ENCODE measurements at regions not wholly inside any gene's neighbourhood (a gene's known extent, or its start where the extent isn't known, plus 50 kb on each side); places are given as distances from the start of the nearest gene placed in this dataset.

DNA sequence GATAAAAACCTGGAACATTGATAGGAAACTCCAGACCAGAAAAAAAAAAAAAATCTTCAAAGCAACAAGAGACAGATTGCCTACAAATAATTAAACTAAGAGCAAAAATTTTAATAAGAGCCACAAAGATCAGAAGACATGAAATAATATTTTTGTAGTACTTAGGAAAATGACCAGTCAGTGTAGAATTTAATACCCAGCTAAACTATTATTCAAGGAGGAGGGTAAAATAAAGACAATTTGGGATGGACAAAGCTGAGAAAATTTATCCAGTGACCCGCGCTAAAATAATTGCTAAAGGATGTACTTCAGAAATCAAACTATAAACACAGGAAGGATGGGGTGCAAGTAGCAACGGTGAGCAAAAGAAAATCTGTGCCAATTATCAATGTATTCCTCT is 133.2 kb downstream of the AQP9 start:
- no peak for TF ChIP-seq CTCF (IDR thresholded peaks at IDR 0.05)

GRCh38 chr15:58273104-58273503 is 134.9 kb downstream of the AQP9 start:
- DNase-seq (ENCODE audit: low spot score) (no peak), ATAC-seq (ENCODE audit: low FRiP score) (no peak)
- TF ChIP-seq CTCF (IDR thresholded peaks at IDR 0.05) = no peak

More for the DNA sequence above, 133.2 kb downstream of the AQP9 start:
- ATAC-seq (ENCODE audit: low FRiP score) (no peak), DNase-seq (ENCODE audit: low spot score) (no peak)

- no peak for TF ChIP-seq CTCF (IDR thresholded peaks at IDR 0.05)
- DNase-seq (ENCODE audit: low spot score) = no peak
- ATAC-seq (ENCODE audit: low FRiP score) = no peak
These were observed 136.7 kb downstream of the AQP9 start for GRCh38 chr15:58274885-58275284.

- ATAC-seq (ENCODE audit: low FRiP score) (no peak), DNase-seq (ENCODE audit: low spot score) (no peak)
- TF ChIP-seq CTCF (IDR thresholded peaks at IDR 0.05) = no peak
These were observed 137.6 kb downstream of the AQP9 start for GRCh38 chr15:58275785-58276184.

DNA sequence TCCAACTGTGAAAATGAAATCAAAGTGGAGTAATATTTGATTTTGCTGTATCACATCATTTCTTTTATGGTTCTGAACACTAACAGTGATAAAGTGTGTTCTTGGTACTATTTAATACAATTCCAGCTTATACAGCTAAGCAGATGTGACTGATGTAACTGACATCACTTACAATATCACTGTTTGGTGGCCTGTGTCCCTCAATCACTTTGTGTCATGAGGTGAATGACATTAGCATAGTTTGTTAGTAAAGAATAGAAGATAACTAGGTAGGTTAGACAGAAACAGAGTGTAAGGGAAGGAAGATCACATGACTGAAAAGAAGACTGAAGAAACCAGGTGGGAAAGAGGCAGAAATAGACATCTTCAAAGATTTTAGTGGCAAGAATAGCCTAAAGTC is 138.7 kb downstream of the AQP9 start:
- no peak for ATAC-seq (ENCODE audit: low FRiP score)

DNA sequence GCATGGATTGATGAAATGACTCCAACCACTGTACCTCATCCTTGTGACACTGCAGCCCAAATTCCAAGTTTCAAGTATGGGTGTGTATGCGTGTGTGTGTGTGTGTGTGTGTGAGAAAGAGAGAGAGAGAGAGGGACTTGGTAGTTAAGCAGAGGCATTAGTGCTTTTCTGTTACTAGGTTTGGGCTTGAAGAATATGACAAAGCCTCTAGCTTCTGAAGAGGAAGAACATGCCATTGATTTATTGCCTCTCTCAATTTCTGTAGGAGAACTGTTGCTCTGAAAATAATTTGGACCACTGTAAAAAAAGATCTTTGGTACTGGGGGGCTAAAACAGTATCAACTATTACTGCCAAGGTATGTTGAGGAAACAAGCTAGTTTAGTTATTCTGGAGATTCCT is 139.2 kb downstream of the AQP9 start:
- DNase-seq (ENCODE audit: low spot score) = no peak
- ATAC-seq (ENCODE audit: low FRiP score) = no peak
- TF ChIP-seq CTCF (IDR thresholded peaks at IDR 0.05) = no peak

More for the DNA sequence above, 138.7 kb downstream of the AQP9 start:
- TF ChIP-seq CTCF (IDR thresholded peaks at IDR 0.05) = no peak
- DNase-seq (ENCODE audit: low spot score) = no peak

DNA sequence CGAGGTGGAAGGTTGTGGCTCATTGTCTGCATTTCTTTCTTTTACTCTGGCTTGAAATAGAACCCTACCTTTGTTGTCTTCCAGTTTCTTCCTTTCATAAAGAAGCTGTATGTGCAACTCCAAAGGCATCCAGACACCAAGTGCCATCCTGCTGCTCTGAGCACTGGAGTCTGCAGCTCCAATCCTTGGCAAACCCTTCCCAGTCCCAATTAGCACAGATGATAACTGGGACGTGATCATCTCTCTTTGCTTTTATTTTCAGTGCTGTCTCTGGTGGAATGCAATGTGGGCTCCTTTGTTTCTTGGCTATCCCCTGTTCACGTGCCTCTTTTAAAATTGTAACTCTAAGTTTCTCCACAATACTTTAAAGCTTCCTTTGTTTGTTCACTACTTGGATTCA is 140.9 kb downstream of the AQP9 start:
- TF ChIP-seq CTCF (IDR thresholded peaks at IDR 0.05) = no peak
- DNase-seq (ENCODE audit: low spot score) (no peak), ATAC-seq (ENCODE audit: low FRiP score) (no peak)
